Panc1 (cell line): ENCODE measurements at regions not wholly inside any gene's neighbourhood (a gene's known extent, or its start where the extent isn't known, plus 50 kb on each side); places are given as distances from the start of the nearest gene placed in this dataset.
A peak's percentile ranks its signal among the peaks of the same experiment; 100 is the strongest.
"Not testable (repeated sequence)": the region's sequence is repeated elsewhere in the genome, so short reads cannot be mapped to it uniquely, and the experiment has no call there.

Source experiments
- ATAC-seq: fragments of 200-7000 bp; cut with Tn5 transposase; 2 replicates; pipeline ENCODE4 v1.9.1; 2020; ENCODE audit warnings: mild to moderate bottlenecking, moderate library complexity
- BruUV-seq: library from RNA; stranded (reverse); fragments of 400-500 nt; replicated peaks from 2 replicates; lab custom pipeline; 2021; lab: Mats Ljungman, UMichigan
- CTCF ChIA-PET: fragments of 300-600 bp; sonication (Branson Sonifier 250); formaldehyde crosslinking; loops from one replicate; lab custom pipeline; 2022; ENCODE audit warnings: antibody characterized with exemption; lab: Charles Lee
- POLR2A ChIA-PET: fragments of 300-600 bp; sonication (Branson Sonifier 250); formaldehyde crosslinking; loops from one replicate; lab custom pipeline; 2022; ENCODE audit warnings: antibody characterized with exemption; lab: Charles Lee
- DNase-seq: peaks from one replicate; pipeline ENCODE4 v3.0.0-alpha.2; 2010; ENCODE audit warnings: low read depth, low spot score
- H3K27ac ChIP-seq: 2 replicates; pipeline ENCODE4 v1.5.1; 2011; ENCODE audit warnings: mild to moderate bottlenecking, low read length, inconsistent platforms
- H3K27me3 ChIP-seq: fragments of 200-500 bp; sonication (Bioruptor generic); 2 replicates; pipeline ENCODE4 v1.6.0; 2014; ENCODE audit warnings: low read length, inconsistent platforms; ENCODE audit not compliant: control insufficient read depth, insufficient read depth
- H3K36me3 ChIP-seq: fragments of 200-500 bp; sonication (Bioruptor generic); 2 replicates; pipeline ENCODE4 v1.5.1; 2014; ENCODE audit warnings: inconsistent platforms, mild to moderate bottlenecking, low read length, moderate library complexity; ENCODE audit not compliant: control insufficient read depth, insufficient read depth
- H3K4me1 ChIP-seq: 2 replicates; pipeline ENCODE4 v1.5.1; 2011; ENCODE audit warnings: inconsistent platforms, mild to moderate bottlenecking, low read length, moderate library complexity; ENCODE audit not compliant: control insufficient read depth, insufficient read depth
- H3K4me3 ChIP-seq, 2 experiments: 2 replicates each; pipeline ENCODE4 v1.5.1; 2011 to 2012; ENCODE audit warnings: low read depth in 2 of 2, low read length in 2 of 2, mild to moderate bottlenecking in 2 of 2, inconsistent platforms in 1 of 2, moderate library complexity in 1 of 2
- H3K9me3 ChIP-seq: fragments of 200-500 bp; sonication (Bioruptor generic); 2 replicates; pipeline ENCODE4 v1.5.1; 2014; ENCODE audit warnings: low read depth, mild to moderate bottlenecking, inconsistent platforms, low read length, moderate library complexity; ENCODE audit not compliant: control insufficient read depth, insufficient read depth
- in situ Hi-C: cut with HindIII; loops from 2 replicates; pipeline ENCODE4 v1.10.0; 2016; ENCODE audit warnings: low sequenced_read_pairs, low pct_unique_long_range_greater_than_20kb
- intact Hi-C: fragments of 100-400 bp; cut with micrococcal nuclease; formaldehyde crosslinking; loops from one replicate; pipeline ENCODE4 v1.10.0; 2022; ENCODE audit not compliant: unreplicated experiment

DNA sequence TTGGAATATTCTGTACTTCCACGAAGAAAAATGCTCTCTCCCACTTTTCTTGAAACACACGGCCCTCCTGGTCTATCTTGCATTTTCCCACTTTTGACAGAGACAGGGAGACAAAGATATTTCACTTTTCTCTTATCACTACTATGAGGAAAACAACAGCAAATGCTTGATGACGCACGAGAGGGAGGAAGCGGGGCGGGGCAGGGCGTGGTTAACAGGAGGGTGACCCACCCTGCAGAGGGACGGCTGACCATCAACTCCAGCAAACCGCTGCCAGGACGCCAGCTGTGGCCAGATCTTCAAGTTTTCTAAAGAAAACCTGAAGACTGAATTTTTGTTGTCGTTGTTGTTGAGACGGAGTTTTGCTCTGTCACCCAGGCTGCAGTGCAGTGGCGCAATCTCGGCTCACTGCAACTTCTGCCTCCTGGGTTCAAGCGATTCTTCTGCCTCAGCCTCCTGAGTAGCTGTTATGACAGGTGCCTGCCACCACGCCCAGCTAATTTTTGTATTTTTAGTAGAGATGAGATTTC lies 63.8 kb downstream of the NSUN5 start:
- CTCF ChIA-PET, intact Hi-C loops, H3K4me1 ChIP-seq, in situ Hi-C loops, H3K9me3 ChIP-seq, H3K36me3 ChIP-seq, DNase-seq, H3K4me3 ChIP-seq, ATAC-seq, BruUV-seq, H3K27me3 ChIP-seq, H3K27ac ChIP-seq, POLR2A ChIA-PET: not testable (repeated sequence)

DNA sequence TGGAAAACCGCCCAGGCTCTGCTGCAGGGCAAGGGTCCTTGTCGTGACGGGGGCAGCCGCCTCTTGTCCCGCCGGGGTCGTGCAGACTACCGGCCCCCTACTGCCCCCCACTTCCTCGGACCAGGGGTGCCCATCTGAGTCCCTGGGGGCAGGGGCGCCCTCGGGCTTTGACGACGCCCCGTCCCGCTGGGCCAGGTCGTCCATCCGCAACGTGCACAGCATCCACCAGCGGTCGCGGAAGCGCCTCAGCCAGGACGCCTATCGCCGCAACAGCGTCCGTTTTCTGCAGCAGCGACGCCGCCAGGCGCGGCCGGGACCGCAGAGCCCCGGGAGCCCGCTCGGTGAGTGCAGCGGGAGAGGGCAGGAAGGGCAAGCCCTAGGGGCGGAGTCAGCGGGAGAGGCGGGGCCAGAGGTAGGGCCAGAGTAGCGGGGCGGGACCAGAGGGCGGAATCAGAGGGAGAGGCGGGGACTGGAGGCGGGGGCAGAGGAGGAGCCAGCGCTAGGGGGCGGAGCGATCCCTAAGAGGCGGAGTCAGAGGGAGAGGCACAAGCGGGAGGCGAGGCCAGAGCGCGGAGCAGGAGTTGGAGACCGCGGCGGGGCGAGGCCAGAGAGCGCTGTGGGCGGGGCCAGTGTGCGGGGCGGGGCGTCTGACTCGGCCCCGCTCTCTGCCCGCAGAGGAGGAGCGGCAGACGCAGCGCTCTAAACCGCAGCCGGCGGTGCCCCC lies 73.5 kb downstream of the NSUN5 start:
- intact Hi-C loops, DNase-seq, H3K36me3 ChIP-seq, CTCF ChIA-PET, H3K9me3 ChIP-seq, in situ Hi-C loops, H3K4me1 ChIP-seq, H3K27me3 ChIP-seq, POLR2A ChIA-PET, BruUV-seq, H3K27ac ChIP-seq: not testable (repeated sequence)
- peak overlapping the region; percentile 27 to 41 for H3K4me3 ChIP-seq
- peak; percentile 96 for ATAC-seq

DNA sequence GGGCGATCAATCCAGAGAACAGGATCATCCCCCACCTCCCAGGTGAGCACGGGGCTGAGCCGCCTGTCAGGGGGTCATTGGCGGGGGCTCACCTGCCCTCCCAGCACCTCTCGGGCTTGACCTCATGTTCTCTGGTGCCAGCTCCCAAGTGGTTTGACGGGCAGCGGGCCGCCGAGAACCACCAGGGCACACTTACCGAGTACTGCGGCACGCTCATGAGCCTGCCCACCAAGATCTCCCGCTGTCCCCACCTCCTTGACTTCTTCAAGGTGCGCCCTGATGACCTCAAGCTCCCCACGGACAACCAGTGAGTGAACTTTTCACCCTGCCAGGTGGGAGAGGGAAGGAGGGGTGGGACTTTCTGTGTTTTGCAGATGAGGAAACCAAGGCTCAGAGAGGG lies 82.9 kb downstream of the NSUN5 start:
- H3K27me3 ChIP-seq, H3K4me1 ChIP-seq, POLR2A ChIA-PET, H3K4me3 ChIP-seq, ATAC-seq, CTCF ChIA-PET, BruUV-seq, H3K36me3 ChIP-seq, in situ Hi-C loops, H3K27ac ChIP-seq, intact Hi-C loops, DNase-seq, H3K9me3 ChIP-seq: not testable (repeated sequence)

DNA sequence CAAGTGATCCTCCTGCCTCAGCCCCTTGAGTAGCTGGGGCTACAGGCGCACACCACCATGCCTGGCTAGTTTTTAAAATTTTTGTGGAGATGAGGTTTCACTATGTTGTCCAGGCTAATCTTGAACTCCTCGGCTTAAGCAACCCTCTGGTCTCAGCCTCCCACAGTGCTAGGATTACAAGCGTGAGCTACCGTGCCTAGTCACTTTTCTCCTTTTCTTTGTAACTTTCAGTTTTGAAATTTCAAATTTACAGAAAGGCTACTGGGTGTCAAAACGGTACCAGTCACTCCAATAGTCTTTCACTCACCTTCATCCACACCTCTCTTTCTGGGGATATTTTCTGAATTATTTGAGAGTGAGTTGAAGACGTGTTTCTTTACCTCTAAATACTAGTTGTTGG lies 86.9 kb downstream of the NSUN5 start:
- CTCF ChIA-PET, in situ Hi-C loops, H3K4me1 ChIP-seq, DNase-seq, H3K27ac ChIP-seq, ATAC-seq, H3K4me3 ChIP-seq, POLR2A ChIA-PET, intact Hi-C loops, H3K9me3 ChIP-seq, H3K27me3 ChIP-seq, BruUV-seq, H3K36me3 ChIP-seq: not testable (repeated sequence)

DNA sequence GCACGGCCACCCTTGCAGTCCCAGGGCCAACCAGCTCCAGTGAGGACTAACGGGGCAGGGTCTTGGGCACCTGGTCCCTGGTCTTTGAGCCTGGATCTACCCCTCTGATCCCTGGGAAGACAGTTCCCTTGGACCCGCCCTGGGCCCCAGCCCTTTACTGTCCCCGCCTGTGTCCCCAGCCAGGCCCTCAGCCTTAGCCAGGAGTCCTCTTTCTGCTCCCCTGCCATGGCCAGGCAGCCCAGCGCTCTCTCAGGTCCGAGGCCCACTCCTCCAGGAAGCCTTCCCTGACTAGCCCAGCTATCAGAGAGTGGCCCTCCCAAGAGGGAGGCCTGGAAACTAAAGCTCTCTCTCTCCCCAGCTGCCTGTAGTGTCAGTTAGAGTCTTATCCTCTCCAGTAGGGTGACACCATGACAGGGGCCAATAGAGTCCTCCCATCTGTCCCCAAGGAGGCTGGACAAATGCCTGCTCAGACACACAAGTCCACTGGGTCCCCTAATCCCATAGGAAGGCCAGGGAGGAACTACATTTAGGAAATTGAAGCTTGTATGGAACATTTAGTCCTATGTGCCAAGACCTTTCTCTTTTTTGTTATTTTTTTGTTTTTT lies 87.8 kb downstream of the NSUN5 start:
- ATAC-seq, result peak; percentile 46; the same call in 1 of the 2 replicates
- H3K4me1 ChIP-seq, intact Hi-C loops, H3K27ac ChIP-seq, CTCF ChIA-PET, DNase-seq, H3K36me3 ChIP-seq, in situ Hi-C loops, H3K27me3 ChIP-seq, POLR2A ChIA-PET, BruUV-seq, H3K9me3 ChIP-seq, H3K4me3 ChIP-seq: not testable (repeated sequence)

DNA sequence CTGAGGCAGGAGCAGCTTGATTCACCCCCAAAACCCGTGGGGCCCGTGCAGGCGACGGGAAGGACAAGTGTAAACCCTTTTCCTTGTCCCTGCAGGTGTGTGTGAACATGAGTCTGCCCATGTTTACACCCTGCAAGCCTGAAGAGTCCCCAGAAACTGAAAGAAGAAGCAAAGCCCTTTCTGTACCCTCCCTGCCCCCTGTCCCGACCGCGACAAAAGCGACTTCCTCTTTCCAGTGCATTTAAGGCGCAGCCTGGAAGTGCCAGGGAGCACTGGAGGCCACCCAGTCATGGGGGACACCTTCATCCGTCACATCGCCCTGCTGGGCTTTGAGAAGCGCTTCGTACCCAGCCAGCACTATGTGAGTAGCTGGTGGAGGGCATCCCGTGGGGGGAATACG lies 88.3 kb downstream of the NSUN5 start:
- in situ Hi-C loops, H3K9me3 ChIP-seq, POLR2A ChIA-PET, H3K36me3 ChIP-seq, DNase-seq, H3K27ac ChIP-seq, H3K4me1 ChIP-seq, H3K4me3 ChIP-seq, CTCF ChIA-PET, intact Hi-C loops, ATAC-seq, BruUV-seq, H3K27me3 ChIP-seq: not testable (repeated sequence)

DNA sequence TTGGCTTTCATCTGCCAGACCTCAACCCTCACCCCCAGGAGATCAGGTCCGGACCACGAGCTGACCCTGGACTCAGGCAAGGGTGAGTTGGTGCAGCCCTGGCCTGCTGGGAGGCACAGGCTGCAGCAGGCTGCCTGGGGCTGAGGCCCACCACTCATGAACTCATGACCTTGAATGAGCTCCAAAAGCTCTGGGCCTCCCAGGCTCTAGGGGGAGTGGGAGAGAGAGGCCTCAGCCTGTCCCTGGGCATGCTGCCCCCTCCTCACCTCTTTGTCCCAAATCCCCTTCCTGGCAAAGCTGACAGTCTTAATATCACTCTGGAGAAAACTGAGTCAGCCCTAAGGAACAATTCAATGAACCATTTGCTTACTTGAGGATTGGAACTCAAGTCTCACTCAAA lies 89.8 kb downstream of the NSUN5 start:
- POLR2A ChIA-PET, result not testable (repeated sequence)

More for the DNA sequence above, 89.8 kb downstream of the NSUN5 start:
- H3K36me3 ChIP-seq, H3K27ac ChIP-seq, DNase-seq, CTCF ChIA-PET, intact Hi-C loops, BruUV-seq, H3K9me3 ChIP-seq, H3K4me3 ChIP-seq, H3K27me3 ChIP-seq, in situ Hi-C loops, H3K4me1 ChIP-seq: not testable (repeated sequence)
- ATAC-seq, result peak; percentile 7; the same call in 1 of the 2 replicates
